Coronary artery (tissue), 2 donors: ENCODE measurements at regions not wholly inside any gene's neighbourhood (a gene's known extent, or its start where the extent isn't known, plus 50 kb on each side); places are given as distances from the start of the nearest gene placed in this dataset.

Experiments used
- DNase-seq: peaks from one replicate; pipeline ENCODE4 v3.0.0-alpha.2; 2017; ENCODE audit warnings: low spot score
- H3K27ac ChIP-seq, 2 donors: fragments of 200-600 bp; sonication (generic); one replicate each; pipeline ENCODE4 v1.5.1; 2016 to 2019
- H3K4me3 ChIP-seq: fragments of 200-600 bp; sonication (generic); 2 replicates; pipeline ENCODE4 v1.5.1; 2016; ENCODE audit warnings: mild to moderate bottlenecking, moderate library complexity
- TF ChIP-seq, protein P1 (sequence below): fragments of 200-600 bp; sonication (generic); IDR thresholded peaks from one replicate; pipeline ENCODE4 v1.5.1; 2019; ENCODE audit warnings: antibody characterized with exemption

DNA sequence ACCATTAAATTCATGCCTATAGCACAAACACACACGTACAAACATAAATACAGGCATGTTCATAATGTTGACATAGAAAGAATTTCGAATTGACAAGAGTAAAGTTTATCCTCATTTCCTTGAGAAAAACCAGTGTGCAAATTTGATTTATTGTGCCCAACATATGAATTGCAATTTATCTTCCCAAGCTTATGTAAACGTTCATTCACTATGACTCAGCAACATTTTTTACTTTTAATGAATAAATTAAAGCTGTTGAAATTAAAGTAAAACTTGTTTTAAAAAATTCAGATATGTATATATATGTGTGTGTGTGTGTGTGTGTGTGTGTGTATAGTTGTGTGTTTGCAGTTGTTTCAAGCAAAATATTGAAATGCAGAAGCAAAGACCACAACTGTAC lies 1067.9 kb downstream of the BRINP3 start:
- H3K4me3 ChIP-seq, result no peak overlapping the region
- DNase-seq, result no peak
- no peak overlapping the region for H3K27ac ChIP-seq
- TF ChIP-seq, protein P1, sequence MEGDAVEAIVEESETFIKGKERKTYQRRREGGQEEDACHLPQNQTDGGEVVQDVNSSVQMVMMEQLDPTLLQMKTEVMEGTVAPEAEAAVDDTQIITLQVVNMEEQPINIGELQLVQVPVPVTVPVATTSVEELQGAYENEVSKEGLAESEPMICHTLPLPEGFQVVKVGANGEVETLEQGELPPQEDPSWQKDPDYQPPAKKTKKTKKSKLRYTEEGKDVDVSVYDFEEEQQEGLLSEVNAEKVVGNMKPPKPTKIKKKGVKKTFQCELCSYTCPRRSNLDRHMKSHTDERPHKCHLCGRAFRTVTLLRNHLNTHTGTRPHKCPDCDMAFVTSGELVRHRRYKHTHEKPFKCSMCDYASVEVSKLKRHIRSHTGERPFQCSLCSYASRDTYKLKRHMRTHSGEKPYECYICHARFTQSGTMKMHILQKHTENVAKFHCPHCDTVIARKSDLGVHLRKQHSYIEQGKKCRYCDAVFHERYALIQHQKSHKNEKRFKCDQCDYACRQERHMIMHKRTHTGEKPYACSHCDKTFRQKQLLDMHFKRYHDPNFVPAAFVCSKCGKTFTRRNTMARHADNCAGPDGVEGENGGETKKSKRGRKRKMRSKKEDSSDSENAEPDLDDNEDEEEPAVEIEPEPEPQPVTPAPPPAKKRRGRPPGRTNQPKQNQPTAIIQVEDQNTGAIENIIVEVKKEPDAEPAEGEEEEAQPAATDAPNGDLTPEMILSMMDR, result no peak

DNA sequence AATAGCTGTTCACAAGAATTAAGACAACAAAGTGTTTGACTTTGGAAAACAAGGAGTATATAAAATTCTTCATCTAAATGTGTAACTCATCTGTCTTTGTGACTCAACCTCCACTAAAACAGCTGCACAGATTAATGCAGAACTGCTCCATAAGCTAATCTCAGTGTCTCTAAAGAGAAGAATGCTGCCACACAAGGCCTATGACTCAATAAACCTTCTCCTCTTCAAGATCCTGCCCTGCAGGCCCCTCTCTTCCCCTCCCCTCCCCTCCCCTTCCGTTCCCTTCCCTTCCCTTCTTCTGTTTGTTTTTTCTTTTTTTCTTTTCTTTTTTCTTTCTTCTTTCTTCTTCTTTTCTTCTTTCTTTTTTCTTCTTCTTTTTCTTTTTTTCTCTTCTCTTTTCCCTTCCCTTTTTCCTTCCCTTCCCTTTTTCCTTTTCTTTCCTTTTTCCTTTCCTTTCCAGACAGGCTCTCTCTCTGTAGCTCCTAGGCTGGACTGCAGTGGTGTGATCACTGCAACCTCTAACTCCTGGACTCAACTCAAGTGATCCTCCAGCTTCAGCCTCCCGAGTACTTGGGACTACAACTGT lies 1052.8 kb downstream of the BRINP3 start:
- Histone ChIP-seq H3K27ac (no peak overlapping the region), H3K4me3 (no peak overlapping the region)
- TF ChIP-seq, protein P1, result no peak
- no peak for DNase-seq

DNA sequence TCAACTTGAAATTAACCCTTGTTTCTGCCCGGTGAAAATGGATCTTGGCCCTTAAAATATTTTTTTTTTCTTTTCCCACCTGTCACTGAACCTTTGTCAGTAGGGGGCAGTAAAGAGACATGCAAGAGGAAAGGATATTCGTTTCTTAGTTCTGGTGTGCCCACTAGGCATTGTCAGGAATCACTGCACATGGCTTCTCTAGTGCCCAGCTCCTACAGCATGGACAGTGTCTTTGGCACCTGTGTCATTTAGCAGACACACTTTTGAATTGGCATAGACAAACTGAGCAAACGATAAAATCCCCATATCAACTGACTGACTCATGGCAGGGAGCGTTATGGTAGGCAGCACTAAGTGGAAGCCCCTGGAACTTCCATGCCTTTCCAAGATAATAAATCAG lies 1048.1 kb downstream of the BRINP3 start:
- TF ChIP-seq, protein P1, result no peak
- H3K27ac ChIP-seq, result no peak overlapping the region
- no peak for DNase-seq
- H3K4me3 ChIP-seq, result no peak overlapping the region

DNA sequence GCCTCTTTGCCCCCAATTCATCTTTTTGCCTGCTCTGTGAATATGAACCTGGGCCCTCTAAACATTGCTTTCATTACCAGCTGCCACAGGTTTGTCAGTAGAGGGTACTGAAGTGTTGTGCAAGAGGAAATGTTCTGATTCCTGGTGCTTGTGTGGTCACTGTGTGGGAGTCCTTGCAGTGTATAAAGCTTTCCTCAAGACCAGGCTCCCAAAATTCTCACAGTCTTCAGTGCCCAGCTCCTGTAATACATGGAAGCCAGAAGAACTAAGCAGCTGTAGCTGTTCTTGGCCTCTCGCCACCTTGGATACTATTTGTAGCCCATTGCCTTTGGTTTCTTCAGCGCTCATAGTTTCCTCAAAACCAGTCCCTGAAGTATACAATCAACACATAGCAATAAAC lies 1046.2 kb downstream of the BRINP3 start:
- DNase-seq, result no peak
- TF ChIP-seq, protein P1, result no peak
- Histone ChIP-seq H3K27ac (no peak overlapping the region), H3K4me3 (no peak overlapping the region)

DNA sequence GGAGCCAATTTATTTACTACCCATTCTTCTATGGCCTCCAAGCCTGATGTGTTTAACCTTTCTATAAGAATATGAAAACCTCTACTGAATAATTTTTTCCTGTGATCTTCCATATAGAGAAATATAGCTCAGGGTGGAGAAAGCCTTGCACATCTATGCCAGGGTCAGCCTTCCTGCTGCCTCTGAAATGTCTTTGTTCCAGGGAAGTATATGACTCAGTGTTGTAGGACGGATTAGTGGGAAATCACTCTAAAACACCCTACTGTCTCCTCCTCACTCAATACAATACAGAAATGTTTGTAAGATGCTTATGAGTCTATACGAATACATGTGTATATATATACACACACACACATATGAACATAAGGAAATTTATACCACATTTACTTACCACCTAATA lies 1044.9 kb downstream of the BRINP3 start:
- TF ChIP-seq, protein P1, result no peak
- DNase-seq, result no peak
- H3K4me3 ChIP-seq, result no peak overlapping the region
- H3K27ac ChIP-seq, result no peak overlapping the region

DNA sequence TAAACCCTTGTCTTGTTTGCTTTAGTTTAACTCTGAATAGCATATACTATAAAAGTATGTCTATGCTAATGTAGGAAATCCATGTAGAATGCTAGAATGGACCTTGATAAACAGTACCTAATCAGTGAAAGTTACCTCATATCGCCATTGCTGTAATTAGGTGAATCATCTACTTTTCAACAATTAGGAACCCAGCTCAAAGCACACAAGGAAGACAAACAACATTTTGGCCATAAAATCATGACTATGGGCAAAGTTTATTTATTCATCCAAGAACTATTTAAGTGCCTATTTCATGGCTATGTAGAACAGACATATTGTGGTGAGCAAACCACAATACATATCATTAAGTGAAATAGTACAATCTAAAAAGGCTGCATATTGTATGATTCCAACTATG lies 1043.2 kb downstream of the BRINP3 start:
- TF ChIP-seq, protein P1, result no peak
- DNase-seq, result no peak
- H3K4me3 ChIP-seq, result no peak overlapping the region
- H3K27ac ChIP-seq, result no peak overlapping the region

DNA sequence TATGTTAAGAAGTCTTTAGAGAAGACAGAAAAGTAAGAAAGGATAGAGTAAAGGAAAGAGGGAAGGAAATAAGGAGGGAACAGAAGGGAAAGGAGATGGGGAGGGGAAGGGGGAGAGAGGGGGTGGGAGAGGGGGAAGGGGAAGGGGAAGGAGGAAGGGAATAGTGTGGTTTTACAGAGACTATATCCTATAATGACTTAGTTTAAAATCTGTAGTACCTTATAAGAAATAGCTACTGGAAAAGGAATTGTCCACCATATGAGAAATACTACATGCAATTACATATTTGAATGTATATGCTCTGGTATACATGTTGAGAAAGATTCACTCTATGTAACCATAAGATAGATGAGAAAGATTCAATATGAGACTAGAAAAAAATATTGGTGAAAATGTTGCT lies 1042.3 kb downstream of the BRINP3 start:
- no peak for DNase-seq
- TF ChIP-seq, protein P1, result no peak
- no peak overlapping the region for H3K4me3 ChIP-seq
- H3K27ac ChIP-seq, result no peak overlapping the region
